Hematopoietic multipotent progenitor cell treated with erythropoietin and hydrocortisone succinate and interleukin-3 and kit ligand, for 8 days (in vitro differentiated cells): ENCODE measurements at regions not wholly inside any gene's neighbourhood (a gene's known extent, or its start where the extent isn't known, plus 50 kb on each side); places are given as distances from the start of the nearest gene placed in this dataset.

Experiments used
- DNase-seq: peaks from one replicate; pipeline ENCODE4 v3.0.0-alpha.2; 2015

DNA sequence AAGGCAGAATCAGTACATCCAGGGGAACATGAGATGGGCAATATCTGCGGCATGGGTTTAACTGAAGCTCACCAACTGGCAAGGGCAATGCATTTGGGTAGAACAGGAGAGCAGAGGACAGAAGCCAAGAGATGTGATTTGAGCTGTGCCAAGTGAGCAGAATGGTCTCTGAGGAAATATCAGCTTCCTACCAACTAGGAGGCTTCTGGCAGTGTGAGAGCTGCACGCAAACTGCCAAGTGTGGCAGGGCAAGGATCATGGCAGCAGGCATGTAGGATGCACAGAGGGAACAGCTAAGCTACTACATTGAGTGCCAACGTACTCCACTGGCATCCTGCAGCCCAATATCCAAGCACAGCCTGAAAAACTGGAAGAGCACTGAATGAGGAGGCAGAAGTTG is 1036.5 kb downstream of the TUSC7 start:
- DNase-seq = no peak

DNA sequence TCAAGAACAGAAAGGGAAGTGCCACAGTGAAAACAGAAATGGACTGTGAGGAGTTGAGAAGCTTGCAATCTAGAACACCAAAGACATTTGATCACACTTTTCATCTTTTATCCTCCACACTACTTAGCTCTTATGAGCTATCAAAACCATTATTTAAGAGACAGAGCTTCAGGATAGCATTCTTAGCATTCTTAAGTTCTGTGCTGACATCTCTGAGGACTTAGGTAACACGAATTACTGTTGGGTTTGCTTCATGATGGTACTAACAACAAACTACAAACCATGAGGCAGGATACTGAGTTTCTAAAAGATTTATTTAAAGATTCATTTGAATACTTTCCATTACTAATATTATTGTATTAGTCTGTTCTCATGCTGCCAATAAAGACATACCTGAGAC is 1038.6 kb downstream of the TUSC7 start:
- DNase-seq = no peak

DNA sequence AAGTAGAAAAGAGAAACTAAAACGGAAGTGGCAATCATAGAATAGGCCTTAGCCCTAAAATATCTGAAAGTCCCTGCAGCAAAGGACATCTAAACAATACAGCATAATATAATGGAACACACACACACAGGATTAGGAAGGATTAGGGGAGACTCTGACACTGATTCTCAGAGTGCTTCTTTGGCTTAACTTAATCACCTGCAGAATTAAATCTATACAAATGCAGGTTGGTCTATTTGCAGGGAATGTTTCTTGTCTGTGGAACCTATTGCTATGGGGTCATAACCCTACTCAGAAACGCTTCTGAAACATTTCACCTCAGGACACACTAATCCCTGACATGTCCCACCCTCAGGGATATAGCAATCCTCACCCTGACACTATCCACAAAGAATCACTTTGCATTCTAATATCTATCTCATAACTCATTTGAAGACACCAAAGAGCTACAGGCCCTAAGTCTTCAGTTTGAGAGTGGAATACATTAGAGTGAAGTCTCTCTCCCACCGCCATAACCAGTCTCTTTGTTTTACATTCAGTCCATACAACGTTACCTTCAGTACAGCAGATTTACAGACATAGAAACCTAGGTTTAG is 1041.2 kb downstream of the TUSC7 start:
- DNase-seq = no peak

DNA sequence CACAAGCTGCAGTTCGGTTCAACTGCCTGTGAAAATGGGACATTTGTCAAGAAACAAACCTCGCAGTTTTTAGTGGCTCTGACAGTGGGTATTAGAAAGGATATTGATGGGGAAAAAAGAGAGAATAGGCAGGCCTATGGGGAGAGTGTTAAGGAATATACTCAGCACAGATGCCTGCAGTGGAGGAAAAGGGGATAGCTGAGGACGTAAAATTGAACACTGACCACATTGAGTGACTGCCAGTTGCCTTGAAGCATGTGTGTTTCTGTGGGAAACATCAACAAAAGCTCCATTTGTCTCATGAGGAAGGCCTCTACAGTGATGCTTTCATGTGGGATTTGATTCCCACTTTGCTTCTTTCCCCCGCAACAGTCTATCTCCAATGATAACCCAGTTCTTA is 1042.1 kb downstream of the TUSC7 start:
- no peak for DNase-seq

DNA sequence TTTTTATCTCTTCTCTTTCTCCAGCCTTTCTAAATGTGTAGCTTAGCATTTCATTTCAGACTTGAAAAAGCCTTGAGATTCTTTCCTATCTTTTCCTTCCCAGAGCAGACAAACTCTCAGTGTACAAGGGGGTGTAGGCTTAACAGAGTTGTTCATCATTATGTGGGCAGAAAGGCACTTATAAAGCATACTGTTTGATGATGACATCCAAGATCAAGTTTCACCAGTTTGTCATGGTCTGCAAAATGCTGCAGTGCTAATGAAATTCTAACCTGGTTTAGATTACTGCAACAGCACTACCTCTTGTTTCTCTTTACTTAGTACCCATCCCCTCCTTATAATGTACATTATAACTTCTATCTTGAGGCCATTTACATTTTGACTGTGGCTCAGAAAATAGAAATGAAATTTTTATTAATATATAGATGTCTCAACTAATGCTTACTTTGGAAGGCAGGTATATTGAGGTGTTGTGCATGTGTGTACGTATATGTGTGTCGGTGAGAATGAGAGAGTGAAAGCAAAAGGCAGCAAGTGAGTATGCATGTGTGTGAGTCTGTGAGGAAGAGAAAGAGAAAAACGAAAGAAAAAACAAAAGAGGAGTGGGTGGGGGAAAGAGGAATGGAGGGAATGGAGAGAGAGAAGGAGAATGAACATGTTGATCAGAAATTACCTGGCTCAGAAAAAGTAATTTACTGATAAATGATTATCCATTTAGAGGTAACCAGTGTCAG is 1043.6 kb downstream of the TUSC7 start:
- no peak for DNase-seq

DNA sequence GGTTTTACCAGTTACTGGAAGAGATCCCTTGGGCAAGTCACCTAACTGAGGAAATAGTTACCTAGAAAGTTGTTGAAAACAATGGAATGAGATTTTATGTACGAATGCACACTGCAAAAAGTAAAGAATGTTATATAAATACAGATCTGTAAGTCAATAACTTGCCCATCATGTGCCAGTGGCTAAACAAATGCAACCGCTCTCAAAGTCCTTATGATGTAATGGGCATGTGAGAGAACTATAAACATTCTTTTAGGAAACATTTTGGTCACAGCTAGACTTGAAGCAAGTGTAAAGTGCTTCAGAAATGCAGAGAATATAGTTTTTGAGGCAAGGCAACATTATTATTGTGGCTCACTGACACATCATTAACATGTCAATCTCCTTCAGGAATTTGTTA is 1044.5 kb downstream of the TUSC7 start:
- DNase-seq = no peak

DNA sequence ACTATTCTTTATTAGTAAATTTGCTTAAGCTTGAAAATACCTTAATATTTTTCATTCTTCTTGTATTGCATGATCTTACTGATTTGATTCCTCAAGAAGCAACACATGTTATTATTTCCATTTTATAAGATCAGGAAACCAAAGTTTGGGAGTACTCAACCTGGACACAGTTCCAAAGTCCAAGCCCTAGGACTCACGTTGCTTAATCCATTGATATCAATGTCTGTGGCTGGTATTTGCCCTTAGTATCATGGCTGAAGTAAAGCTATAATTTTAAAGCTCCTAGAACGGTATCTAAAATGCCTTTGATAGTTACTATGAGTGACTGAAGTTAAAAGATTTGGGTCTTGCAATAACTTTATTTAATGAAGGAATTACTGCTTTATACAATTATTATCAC is 1045.3 kb downstream of the TUSC7 start:
- DNase-seq = no peak

DNA sequence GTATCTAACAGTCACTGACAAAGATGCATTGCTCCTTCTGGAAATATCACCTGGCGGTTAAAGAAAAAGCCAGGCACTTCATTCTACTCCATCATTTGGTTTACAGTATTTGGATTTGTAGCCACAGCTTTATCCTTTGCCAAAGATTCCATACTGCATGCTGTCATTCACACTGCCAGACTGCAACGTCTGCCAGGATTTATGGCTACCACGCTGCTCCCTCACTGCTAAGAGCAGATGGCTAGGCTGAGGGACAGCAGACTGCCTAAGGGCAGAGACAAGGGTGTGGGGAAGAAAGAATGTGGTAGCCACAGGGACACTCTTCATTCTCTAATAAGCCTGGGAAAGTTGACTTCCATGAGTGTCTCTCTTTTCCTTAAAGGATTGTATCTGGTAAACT is 1047.0 kb downstream of the TUSC7 start:
- no peak for DNase-seq

DNA sequence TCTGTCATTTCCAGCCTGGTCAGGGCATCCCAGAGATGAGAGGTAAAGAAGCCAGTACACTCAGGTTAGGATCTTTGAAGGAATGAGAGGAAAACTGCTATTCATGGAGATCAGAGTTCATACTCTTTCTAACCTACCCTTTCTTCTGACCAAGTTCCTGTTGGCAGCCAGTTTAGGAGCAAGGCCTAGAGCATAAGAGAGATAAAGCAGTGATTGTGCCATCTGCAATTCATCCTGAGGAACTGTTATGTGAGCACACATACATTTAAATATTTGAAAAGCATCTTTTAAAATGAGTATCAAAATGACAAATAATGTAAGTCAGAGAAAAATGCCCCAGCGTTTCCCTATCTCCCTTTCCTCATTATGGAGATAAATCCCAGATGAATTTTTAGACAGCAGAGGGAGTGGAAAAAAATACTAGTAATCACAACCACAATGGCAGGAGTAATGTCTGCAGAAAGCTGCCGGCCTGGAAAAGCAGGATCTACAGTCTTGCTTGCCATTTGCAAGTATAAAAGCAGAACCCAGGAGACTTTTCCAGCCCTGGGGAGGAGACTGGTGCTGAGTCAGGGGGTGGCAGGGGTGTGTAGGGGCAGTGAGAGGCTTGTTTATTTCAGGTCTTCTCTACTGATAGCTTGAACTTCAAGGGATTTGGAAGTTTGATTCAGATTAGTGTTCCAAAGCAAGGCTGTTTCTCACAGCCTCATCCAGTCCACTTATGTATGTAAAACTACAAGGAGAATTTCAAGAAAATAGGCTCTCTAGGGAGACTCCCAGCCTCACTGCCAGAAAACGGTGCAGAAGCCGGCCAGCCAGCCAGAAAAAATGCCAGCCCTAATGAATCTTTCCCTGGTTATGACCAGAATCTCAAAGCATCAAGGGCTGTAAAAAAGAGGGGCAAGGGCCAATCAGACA is 1052.4 kb downstream of the TUSC7 start:
- no peak for DNase-seq

DNA sequence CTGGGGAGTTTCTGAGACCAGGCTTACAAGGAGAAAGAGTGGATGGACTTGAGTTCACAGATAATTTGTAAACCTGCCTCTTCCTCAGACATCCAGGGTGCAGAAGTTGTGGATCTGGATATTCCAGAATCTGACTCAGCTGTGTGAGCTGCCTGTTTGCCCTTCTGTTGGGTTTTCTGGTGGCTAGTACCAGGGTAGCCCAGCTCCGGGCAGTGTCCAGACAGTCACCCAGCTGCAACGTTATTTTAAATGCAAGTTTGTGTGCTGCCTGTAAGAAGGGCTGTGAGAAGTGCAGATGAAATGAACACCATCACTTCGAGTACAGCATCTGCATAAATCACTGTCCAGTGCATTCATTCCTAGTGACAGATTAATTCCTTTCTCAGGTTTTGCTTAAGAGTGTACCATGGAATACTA is 1053.0 kb downstream of the TUSC7 start:
- no peak for DNase-seq

DNA sequence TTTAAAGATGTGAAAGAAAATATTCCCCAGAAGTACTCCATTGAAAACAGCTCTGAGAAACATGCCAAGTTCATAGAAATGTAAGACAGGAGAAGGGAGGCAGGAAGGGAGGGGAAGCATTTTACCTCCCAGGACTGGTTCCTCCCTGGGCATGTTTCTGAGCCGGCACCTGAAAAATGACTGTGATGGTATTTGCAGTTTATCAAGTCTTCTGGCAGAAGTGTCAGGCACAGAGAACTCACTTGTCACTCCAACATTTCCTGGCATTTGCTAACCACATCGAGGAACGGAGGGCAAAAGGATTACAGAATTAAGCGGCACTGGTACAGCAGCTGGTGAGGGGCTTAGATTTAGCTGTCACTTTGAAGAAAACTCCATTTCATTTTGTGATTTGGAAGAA is 1054.0 kb downstream of the TUSC7 start:
- no peak for DNase-seq

DNA sequence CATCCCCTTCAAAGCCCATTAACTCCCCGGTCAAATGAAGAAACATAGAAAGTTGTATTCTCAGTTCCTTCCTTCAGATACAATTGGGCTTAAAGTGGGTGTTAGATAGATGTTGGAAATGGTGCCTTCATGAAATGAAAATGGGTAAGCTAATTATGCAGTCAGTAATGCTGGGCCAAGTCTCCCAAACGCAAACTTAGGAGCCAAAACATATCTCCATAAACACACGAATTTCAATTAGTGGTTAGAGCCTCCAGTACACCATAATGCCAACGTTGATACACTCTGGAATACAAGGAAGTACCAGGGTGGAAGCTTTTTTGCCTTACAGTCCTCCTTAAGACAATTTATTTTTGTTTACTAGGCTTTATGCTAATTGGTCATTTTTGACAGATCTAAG is 1059.0 kb downstream of the TUSC7 start:
- no peak for DNase-seq

DNA sequence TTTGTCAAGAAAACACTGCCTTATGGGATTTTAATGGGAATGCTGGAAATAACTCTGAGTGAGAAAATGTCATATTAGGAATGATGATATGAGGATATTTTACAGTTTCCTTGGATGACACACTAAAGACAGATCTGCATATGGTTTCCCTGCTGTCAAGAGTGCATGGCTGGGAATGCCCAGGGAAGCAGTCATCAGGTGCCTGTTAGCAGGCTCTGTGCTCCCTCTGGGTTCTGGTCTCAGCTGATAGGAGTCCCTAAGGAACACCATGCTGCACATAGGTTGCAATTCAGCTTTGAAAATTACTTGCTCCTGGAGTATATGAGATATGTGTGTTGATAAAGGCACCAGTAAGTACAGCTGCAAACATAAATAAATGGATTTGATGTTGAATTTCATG is 1064.6 kb downstream of the TUSC7 start:
- no peak for DNase-seq

DNA sequence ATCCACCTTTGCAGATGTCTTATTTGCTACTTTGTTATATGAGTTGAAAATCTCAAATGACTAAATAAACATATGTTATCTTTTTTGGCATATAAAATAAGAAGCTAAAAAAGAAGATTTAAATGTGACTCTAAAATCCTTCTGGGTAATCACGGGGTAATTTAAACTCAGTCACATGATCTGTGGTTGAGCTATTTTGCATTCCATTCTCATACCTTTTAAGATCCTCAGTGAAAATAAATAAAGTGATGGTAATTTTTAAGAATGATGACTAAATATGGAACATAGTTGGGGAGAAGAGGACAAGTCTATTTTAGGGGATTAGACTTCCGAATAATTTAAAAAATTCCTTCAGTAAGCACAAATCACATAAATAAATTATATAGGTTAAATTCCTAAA is 1076.8 kb downstream of the TUSC7 start:
- DNase-seq = no peak

DNA sequence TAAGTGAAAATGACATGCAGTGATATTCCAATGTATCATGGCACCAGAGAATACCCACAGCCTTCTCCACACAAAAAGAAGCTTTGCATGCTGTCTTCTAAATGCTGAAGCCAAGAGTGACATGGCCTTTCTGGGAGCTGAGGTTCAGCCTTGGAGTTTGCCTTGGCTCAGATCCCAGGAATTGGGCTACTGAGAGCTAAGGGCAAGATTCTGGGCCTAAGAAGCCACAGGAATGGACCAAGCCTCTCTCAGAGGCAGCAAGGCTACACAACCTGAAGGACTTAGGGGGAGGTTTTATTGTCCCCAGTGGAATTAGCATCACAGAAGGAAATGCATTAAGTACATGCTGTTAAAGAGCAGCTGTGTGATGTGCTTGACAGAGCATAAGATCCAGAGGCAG is 1078.5 kb downstream of the TUSC7 start:
- no peak for DNase-seq

DNA sequence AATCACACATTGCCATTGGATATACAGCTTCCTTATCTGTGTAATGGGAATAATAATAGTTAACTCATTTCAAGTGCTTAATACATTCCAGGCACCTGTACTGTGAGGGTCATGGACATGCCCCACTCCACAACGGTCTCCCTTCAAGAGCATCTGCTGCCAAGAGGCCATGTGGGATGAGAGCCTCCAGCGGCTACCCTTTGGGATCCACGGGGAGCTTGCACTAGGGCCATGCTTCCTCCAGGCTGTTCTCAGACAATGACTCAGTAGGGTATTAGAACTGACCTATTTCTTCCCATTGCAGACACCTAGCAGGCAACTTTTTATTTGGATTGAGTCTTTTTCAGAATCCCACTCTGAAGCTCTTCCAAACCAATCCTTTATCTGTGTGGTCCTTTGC is 1078.9 kb downstream of the TUSC7 start:
- DNase-seq = no peak

DNA sequence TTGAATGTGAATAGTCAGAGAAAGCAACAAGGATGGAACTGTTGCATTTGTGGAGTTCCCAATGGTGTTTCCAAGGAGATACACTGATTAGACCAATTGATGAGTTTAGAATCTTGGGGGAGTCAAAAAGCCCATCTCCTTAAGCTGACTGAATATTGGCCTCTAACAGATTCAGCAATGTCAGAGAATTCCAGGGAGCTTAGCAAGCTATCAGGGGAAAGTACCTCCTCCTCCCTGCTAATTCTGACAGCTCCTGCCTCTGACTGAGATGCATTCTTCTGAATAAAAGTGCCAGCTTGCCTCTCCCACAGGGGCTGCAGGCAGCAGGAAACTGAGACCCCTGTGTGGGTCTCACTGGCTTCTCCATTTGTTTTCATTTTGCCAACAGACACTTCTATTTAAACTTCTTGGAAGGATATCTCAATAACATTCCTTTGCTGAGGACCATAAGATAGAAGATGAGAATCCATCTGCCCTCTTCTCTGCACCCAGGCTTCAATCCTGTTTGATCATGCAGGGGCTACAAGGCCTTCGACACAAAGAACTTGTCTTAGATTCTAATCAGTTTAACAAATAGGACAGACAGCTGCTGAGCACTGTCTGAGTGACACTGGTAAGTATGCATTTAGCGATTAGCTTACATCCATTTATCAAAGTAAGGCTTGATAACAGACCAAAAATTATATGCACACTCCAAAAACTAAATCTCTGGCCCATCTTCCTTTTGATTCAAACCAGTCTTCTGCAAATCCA is 1080.8 kb downstream of the TUSC7 start:
- DNase-seq = no peak

DNA sequence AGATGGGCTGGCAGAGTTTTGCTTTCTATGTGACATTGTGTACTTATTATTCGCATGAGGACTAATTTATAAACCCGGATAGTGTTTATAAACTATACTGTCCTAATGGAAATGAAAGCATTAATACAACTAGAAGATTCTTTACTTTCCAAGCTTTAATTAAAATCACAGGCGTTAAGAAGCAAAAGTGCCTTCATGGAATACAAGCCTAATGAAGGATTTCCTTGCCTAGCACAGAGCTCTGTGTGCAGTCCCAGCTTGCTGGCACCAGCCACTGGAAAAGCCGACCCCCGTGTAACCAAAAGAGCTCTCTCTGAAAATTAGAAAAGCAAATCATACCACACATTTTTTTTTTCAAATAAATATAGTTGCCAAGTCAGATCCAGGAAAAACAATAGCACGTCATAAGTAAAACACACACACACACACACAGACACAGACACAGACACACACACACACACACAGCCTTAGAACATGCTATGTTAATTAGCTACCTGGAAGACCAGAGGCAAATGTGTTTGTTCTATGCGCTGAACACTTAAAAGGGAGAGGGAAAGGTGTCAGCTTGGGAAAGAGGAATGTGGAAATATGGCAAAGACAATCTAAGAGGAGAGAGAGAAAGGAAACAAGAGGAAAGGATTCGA is 1084.2 kb downstream of the TUSC7 start:
- DNase-seq = no peak

DNA sequence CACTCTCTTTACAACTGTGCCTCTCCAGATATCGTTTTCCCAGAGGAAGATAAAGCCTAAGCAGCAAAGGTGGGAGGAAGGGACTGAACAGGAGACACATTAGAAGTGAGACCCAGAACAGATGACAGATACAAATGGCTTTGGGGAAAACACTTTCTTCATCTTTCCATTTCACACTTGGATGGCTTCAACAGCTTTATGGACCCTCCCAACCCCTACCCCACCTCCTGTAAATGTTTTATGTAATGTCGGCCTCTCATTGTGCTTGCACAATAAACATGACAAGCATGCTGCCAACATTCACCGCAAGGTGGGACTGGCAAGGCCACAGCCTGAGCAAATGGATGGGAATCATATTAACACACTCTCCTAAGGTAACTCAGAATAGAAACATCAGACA is 1088.6 kb downstream of the TUSC7 start:
- DNase-seq = no peak

DNA sequence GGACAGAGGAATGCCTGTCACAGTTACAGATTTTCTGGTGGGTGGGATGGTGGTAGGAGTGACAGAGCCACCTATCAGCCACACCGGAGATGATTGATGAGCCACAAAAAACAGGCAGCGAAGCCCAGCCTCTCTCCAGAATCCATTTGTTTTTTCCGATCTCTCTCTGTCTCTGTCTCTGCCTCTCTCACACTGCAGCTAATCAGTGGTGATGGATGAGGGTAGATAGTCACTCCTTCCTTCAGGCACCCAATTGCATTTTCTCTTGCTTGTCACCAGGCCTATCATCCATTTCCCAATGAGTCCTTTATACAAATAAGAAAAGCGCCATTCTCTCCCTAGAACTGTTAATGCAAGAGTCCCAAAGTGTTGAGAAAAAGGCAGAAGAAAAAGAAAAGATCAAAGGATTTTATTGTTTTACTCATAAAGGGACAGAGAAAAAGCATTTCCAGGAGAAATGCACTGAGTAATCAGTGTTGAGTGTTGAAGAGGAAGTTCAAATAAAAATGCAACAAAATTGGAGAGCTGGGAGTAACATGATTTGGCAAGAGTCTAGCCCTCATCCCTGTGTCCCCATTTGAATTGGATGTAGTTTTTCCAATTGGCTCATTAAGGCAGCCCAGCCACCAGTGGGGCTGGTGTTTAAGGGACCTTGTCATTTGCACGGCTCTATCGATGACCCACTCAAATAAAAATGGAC is 1089.3 kb downstream of the TUSC7 start:
- DNase-seq = no peak

DNA sequence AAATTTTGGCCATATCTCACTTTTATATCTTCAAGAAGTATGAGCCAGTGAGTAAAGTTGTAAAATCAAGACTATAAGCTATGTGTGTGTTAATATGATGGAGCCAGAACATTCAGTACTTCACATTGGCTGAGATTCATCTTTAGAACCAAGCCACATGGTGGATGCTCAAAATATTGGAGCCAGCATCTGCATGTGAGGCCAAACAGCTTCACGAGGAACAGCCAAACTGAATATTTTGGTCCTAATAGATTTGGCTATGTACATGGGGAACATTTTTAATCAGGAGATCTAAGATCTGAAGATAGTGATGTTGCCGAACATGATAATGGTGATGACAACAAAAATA is 1089.8 kb downstream of the TUSC7 start:
- no peak for DNase-seq

DNA sequence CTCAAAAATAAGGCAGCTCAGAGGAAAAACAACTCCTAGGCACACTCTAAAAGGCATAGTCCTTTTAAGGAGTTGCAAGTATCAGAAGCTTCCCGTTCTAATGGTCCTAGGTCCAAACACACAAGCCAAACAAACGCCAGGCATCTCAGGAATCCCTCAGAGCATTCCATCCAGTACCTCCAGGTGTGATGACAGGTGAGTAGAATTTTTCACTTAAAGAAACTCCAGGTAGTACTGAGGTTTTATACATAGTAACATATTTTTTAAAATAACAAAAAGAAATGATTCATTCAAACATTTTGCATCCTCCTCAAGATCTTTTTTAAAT is 1092.3 kb downstream of the TUSC7 start:
- DNase-seq = no peak
